GM12891 (cell line): ENCODE measurements at regions not wholly inside any gene's neighbourhood (a gene's known extent, or its start where the extent isn't known, plus 50 kb on each side); places are given as distances from the start of the nearest gene placed in this dataset.

Experiments used
- POLR2A ChIP-seq: IDR thresholded peaks from 2 replicates; pipeline ENCODE4 v1.6.1; 2011; ENCODE audit warnings: low read depth, low read length, control low read depth
- POLR2AphosphoS5 ChIP-seq: IDR thresholded peaks from 2 replicates; pipeline ENCODE4 v1.6.1; 2011; ENCODE audit warnings: low read depth, low read length, control low read depth
- SPI1 ChIP-seq: IDR thresholded peaks from 2 replicates; pipeline ENCODE4 v1.6.1; 2011; ENCODE audit warnings: low read depth, low read length, control low read depth
- TAF1 ChIP-seq: IDR thresholded peaks from 2 replicates; pipeline ENCODE4 v1.6.1; 2011; ENCODE audit warnings: low read depth, low read length, control low read depth

DNA sequence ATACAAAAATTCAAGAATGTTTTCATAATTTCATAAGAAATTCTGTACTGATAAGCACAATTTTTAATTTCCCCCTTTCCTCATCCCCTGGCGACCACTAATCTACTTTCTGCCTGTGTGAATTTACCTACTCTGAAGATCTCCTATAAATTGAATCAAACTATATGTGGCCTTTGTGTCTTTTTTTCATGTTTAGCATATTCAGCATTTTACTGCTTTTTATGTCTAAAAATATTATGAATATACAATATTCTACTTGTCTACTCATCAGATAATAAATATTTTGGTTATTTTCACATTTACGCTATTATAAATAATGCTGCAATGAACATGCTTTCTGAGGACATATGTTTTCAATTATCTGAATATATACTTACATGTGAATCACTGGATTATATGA is 144.8 kb downstream of the CYLC2 start:
- no peak for TF ChIP-seq POLR2A
- TF ChIP-seq SPI1: no peak
- TF ChIP-seq POLR2AphosphoS5: no peak
- no peak for TF ChIP-seq TAF1
